Inflammatory macrophage (primary cell): ENCODE measurements at regions not wholly inside any gene's neighbourhood (a gene's known extent, or its start where the extent isn't known, plus 50 kb on each side); places are given as distances from the start of the nearest gene placed in this dataset.

Source experiments
- DNase-seq, 2 donors: peaks; one replicate each; pipeline ENCODE4 v3.0.0-alpha.2; 2020 to 2022

DNA sequence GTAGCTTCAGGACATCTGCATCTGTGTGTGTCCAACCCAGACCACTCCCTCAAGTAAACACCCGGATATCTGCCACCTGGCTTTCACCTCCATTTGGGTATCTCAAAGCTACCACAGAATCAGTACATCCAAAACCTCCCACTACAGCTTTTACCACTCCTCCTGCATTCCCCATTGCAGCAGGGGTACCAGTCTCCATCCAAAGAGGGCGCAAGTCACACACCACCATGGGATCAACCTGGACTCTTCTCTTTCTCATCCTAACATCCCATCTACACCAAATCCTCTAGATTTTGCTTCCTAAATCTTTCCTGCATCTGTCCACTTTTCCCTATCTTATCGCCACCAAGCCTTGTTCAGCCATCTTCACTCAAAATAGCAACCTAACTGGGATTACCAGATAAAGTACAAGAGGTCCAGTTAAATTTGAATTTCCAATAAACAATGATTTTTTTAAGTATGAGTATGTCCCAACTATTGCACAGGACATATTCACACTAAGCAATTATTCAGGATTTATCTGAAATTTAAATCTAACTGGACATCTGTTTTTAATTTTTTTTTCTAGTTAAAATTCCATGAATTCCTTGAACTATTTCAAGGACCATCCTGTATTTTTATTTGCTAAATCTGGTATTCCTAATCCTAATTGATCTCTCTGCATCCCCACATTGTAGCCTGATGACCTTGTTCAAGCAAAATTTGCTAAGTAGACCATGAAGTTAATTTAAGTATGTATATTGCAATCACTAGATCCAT, 164.3 kb upstream of the MLN start:
- no peak for DNase-seq

DNA sequence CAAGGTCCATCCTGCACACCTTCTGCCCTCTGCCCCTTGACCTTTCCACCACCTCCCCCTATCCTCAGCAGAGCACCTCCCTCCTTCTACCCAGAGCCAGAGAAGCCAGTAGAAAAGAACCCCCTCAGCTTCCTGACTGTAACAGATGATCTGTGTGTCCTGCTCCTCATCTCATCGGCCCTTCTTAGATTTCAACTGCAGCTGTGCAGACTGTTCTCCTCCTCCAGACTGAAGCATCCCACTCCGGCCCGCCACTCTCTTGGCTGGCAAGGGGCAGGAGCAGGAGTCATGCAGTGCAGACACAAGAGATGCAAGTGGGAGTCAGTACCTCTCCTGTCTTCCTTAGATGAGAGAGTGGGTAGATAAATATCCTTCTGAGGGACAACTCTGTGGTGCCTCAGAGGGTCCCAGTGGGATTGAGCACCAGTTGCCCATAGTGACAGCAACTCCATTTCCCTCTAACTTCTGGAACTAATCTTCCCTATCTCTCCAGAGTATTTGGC, 163.5 kb upstream of the MLN start:
- DNase-seq, result no peak

DNA sequence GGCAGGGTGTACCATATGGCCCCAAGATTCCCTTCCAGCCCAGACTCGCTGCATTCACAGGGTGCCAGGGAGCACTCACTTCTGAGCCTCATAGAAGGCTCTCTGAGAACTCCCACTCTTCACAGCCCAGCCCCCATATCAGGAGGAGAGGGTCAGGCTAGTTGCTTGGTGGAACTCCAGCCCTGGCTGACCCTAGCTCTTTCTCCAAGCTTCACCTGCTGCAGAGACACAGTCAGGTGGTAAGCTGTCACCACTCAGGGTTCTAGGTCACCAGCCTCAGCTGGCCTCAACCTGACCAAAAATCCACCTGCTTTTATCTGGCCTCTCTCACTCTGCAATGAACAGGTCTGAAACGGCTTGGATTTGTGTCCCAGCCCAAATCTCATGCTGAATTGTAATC, 162.7 kb upstream of the MLN start:
- DNase-seq, result no peak

DNA sequence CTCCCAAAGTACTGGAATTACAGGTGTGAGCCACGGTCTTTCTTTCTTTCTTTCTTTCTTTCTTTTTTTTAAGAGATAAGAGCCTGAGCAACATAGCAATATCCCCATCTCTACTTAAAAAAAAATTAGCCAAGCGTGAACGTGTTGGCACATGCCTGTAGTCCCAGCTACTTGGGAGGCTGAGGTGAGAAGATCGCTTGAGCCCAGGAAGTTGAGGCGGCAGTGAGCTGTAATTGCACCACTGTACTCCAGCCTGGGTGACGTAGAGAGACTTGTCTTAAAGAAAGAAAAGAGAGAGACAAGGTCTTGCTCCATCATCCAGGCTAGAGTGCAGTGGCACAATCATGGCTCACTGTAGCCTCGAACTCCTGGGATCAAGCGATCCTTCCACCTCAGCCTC, 162.0 kb upstream of the MLN start:
- DNase-seq, result no peak

DNA sequence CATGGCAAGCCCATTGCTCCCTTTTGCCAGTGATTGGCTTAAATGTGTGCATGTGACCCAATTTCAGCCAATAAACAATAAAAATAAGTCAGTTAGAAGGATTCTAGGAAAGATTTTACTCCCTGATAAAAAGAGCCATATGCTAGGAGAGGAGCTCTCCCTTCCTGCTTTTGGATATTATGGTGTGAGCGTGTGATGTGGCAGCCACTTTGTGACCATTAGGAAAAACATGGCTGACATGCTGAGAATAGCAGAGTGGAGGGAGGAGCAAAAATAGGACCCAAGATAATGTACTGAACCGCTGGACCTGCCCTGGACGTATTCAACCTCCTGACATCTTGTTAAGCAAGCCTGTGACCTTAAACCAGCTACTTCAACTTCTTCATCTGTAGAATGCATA, 160.6 kb upstream of the MLN start:
- DNase-seq, result no peak

DNA sequence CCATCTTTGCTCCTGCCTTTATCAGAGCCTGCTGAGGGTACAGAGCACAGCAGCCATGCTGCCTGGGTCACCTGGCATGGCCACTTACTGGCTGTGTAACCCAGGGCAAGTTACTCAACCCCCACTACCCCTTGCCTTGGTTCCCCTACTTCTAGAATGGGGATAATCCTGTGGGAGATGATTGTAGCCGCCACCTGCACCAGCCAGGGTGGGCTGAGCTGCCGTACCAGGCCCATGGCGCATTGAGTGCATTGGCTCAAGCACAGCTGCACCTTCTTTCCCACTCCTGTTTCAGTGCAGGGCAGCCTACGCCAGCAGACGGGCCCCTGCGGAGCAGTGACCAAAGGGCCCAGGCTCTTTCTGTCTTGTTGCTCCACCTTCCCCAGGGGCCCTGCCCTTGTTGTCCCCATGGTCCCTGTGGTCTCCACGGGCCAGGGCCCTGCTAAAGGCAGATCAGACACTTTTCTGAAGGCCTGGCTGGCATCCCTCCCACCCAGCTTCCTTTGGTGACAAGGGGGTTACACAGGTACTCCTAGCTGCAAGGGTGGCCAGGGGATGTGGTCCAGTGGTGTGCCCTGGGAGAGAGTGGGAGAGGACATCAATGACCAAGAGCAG, 159.4 kb upstream of the MLN start:
- no peak for DNase-seq

DNA sequence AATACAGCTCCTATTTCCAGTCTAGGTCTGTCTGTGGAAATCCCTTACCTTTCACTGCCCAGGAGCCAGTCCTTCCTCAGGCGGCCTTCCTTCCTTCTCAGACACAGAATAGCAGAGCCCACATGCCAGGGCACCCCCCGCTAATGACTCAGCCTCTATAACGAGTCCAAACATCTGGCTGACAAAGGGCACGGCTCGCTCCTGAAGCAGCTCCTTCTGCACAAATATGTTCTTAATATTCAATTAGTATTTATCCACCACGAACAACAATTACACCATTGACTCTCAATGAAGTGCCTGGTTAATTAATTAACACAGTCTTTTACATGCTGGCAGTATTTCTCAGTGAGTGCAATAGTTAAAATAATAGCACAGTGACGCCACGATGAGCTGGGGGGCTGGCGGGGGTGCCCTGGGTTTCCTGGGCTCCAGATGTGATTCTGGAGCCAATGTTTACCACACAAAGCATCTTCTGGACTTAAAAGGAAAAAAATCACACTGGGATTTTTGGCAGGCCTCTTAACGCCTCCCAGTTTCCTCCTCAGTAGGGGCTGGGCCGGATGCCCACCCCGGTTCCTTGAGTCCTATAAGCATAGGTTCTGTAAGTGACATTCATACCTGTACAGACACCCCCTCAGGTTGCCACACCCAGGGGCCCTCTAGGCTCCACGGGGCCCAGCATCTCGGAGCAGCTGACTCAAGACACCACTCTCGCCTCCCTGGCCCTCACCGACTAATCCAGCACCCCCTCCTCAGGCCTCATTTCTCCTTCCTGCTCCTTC, 158.6 kb upstream of the MLN start:
- DNase-seq, result no peak

DNA sequence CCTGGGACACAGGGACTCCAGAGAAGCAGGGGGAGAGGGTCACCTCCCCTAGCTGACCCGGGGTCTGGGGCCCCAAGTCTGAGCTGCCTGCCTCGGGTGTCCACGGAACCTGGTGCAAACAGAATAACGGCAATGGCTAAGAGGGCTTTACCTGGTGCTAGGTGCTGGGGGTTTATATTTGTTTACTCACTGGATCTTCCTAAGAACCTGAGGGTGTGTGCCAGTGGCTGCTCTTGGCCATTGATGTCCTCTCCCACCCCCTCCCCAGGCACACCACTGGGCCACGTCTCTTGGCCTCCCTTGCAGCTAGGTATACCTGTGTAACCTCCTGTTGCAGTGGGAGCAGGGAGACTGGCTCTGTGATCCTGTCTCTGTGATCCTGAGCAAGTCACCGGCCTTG, 157.9 kb upstream of the MLN start:
- DNase-seq, result no peak

DNA sequence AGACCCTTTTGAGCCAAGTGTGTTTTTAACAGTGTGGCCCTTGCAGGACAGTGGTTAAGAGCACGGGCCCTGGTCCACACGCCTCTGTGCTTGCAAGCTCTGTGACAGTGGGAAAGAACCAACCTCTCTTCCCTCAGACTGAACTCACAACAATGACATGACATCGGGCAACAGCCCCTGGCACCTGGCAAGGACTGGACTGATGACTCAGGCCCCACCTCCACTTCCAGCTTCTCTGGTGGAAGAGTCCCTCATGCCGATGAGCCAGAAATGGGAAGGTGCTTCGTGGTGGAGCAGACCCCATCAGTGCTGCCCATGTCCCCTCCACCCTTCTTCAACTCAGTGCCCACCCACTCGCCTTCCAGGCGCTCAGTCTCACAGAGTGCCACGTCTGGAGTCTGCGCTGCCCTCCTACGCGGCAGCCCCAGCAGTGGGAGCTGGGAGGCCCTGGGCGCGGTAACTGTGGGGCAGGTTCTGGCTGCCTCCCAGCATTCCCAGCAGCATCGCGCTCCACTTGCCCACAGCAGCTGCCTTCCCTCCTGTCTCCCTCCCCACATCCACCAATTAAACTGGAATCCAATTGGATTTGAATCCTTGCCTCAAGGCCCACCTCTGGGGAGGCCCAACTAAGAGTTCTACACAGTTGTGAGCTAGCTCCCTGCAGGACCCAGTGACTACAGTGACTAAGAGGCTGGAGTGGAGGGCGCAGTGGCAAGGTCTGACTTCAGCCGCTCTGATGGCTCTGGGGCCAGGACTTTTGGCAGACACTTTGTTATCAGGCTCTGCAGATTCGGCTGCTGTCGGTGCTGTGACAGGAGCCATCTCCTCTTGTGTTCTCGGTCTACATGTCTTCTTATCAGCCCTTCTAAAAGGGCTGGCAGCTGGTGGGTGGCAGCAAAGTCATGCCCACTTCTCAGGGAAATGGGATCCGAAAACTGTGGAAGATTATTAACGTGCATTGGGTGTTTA, 156.8 kb upstream of the MLN start:
- DNase-seq, result no peak

DNA sequence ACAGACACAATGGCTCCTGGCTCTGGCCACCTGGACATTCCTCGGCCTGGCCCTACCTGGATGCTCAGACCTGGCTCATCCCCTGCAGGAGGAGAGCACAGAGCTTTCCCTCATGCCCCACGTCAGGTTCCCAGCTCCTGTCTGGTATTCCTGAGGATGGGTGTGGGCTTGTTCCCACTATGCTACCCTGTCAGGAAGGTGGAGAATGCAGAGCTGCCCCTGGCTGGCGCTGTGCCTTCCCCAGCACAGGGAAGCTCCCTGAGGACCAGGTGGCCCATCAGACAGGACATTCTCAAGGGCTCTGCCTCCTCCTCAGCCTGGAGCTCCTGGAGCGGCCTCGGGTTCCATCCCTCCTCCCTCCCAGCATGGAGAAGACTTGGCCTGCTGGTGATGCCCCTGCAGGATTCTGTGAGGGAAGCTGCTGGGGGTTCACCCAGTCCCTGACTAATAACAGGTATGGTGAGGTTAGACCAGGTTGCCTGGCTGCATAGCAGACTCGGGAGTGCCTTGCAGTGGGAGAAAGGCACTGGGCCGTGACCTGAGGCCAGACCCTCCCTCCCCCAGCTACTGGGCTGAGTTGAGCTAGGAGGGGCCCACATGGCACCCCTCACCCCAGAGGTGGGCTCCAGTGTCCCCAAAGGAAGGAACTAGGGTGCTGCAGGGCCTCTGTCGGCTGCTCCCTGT, 156.0 kb upstream of the MLN start:
- DNase-seq, result no peak

DNA sequence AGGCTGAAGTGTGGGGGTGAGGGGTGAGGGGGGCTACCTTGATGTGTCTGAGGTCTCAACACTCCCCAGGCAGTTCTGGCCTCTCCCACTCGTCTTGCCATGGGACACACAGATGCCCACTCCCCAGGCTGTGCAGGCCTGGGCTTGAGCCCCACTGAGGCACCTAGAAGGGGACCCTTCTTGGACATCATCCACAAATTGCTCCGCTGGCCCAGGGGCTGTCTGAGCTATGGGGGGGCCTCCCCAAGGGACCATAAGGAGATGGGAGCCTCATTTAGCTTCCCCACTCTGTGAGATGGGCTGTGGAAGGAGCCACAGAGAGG, 155.5 kb upstream of the MLN start:
- DNase-seq, result no peak

DNA sequence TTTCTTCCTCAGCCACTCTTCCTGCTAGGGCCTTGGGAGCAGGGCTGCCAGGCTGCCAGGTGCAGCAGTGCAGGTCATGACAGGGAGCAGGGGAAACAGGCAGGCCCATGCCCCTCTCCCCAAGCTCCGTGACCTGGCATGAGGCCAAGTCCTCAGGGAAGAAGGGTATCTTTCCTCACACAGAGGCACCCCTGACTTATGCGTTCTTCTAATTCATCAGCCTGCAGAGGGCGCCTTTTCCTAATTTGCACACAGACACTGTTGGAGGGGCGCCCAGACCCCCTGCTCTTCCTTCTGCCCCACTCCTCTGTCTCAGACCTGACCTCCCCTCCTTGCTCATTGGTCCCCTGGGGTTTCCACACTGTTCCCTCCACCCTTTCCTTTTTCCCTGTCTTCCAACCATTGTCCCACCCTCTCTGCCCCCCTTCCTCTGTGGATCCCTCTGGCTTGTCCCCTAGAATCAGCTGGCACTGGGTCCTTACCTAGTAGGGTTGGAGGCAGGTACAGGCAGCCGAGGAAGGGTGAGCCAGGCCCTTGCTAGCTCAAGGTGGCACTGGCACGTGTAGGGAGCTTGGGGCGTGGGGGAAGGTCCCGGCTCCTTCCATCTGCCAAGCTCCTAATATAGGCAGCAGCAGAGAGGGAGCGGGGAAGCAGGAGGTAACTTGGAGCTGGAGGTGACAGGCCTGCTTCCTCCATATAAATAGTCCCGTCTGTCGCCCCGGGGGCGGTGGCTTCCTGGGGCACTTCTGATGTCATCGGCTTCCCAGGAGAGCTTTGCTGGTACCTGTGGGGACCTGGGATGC, 154.9 kb upstream of the MLN start:
- DNase-seq, result no peak

DNA sequence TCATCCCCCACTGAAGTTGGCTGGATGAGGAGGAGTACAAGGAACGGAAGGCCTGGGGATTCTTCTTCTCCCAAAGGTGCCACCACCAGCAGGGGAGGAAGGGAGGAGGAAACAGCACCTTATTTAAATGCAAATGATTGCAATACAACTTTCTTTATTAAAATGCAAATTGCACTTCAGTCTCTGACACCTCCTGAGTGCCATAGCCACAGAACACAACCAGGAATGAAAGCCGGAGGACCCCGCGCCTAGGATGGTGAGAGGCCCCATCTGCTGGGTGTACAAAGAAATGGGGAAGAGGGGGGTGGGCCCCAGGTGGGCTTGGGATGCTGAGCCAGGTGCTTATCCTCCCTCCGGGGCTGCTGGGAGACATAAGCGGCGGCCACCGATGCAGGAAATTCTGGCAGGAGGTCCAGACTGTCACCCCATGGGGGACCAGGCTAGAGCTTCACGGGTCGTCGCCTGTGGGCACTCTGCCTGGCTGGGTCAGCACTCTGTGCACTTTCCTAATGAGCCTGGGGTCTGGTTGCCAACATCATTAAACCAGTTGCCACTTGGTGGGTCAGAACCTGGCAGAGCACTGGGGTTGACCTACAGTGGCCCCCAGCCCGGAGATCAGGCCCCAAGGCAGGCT, 154.2 kb upstream of the MLN start:
- no peak for DNase-seq

DNA sequence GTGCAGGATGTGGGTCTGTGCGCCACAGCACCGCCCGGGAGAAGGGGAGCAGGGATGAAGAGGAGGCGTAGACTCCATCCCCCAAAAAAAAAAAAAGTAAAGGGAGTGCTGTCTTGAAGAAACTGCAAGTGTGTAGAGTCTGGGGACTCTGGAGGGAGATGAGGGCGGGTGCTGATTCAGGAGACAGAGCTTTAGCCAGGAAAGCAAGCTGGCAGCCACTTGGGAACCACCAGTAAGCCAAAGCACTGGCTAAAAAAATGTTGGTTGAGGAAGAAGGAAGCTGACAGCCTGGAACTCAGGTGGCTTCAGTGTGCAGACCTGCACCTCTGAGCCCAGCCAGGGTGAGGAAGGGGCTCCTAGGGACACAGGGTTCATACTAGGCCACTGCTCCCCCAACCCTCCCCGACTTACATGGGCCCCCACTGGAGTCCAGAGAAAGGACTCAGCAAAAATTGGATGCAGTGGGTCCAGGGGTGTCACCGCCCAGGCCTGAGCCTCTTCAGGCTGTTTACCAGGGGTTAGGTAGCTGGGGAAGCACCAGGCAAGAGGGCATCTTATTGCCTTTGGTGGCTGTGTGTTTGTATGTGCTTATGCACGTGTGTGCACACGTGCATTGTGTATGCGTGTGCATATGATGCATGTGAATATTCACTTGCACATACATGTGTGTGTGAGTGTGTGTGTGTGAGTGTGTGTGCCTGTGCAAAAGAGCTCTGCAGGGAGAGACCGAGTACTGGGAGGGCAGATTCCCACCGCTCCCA, 153.5 kb upstream of the MLN start:
- DNase-seq, result no peak

DNA sequence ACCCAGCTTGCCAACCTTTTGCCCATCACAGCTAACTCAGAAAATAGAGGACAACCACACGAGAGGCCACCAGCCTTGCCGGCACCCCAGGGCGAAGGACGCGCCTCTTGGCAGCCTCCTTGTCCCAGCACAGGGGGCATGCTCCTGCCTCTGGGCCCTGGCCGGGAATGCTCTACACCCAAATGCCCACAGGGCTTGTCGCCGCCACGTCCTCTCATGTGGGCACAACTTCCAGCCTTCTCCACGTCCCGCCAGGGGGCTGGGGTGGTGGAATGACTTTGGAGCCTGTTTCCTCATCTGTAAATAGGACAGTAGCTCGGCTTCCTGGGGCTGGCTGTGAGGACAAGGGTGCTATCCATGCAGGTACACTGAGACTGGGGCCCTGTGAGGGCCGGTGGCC, 152.4 kb upstream of the MLN start:
- DNase-seq, result no peak

DNA sequence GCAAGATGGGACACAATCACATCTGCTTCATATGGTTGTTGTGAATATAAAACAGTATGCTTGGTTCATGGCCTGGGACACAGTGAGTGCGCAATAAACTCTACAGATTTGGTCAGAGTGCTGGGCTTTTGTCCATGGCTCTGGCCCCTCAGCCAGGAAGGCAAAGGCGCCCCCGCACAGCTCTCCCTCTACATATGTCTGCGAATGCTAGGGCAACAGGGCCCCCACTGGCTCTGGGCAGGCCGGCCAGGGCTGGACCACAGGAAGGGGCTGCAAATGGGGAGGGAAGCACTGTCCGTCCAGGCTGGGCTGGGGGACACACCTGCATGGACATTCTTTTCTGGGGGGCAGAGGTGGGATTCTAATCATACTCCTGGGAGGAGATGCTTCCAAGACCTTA, 151.8 kb upstream of the MLN start:
- no peak for DNase-seq

DNA sequence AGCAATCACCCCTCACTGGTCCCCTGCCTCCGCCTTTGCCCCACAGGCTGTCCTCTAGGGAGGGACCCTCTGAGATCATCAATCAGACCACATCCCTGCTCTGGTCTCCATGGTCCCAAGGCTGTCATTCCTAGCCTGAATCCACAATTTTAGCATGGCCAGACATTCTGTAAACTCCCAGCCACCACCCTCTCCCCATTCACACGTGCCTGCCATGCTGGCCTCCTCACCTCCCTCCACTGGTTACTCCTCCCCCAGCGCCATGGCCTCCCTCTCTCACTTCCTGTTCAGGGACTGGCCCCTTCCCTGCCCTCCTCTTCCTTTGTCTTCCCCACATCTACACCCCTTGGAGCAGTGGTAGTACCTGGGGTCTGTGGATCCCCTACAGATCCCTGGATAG, 150.7 kb upstream of the MLN start:
- no peak for DNase-seq

DNA sequence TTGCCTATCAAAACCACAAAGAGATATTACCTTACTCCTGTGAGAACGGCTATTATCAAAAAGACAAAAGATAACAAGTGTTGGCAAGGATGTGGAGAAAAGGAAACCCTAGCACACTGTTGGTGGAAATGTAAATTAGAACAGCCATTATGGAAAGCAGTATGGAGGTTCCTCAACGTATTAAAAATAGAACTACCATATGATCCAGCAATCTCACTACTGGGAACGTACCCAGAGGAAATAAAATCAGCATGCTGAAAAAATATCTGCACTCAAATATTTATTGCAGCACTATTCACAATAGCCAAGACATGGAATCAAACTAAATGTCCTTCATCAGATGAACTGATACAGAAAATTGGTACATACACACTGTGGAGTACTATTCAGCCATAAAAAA, 149.4 kb upstream of the MLN start:
- no peak for DNase-seq

DNA sequence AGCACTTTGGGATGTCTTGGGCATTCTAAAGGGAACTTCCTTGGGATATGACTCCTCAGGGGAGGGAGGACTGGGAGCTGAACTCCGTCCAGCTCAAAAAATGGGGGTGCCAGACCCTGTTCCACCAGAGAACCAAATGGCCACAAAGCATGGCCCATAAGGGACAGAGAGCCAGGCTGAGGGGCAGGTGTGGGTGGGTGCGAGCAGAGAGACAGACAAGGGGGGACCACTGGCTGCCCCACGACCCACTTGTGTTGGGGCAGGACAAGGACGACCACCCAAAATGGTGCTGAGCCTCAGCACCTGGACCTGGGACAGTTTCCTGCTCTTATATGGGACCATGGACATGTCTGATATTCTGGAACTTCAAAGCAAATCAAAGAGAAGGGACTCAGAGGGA, 148.2 kb upstream of the MLN start:
- DNase-seq, result no peak
